H9 (cell line): ENCODE measurements at regions not wholly inside any gene's neighbourhood (a gene's known extent, or its start where the extent isn't known, plus 50 kb on each side); places are given as distances from the start of the nearest gene placed in this dataset.

Experiments
- DNase-seq: peaks from one replicate; pipeline ENCODE4 v3.0.0-alpha.2; 2017
- H2AFZ ChIP-seq: one replicate; pipeline ENCODE4 v1.6.1; 2013; ENCODE audit warnings: mild to moderate bottlenecking, low read length, control low read depth, moderate library complexity
- H2AK5ac ChIP-seq: 2 replicates; pipeline ENCODE4 v1.6.1; 2013; ENCODE audit warnings: low read length, control low read depth, mixed read lengths; ENCODE audit not compliant: insufficient read length
- H2BK120ac ChIP-seq: one replicate; pipeline ENCODE4 v1.6.1; 2013; ENCODE audit warnings: low read depth, mild to moderate bottlenecking, low read length, control low read depth, inconsistent platforms; ENCODE audit not compliant: poor library complexity, severe bottlenecking
- H2BK12ac ChIP-seq: 2 replicates; pipeline ENCODE4 v1.6.1; 2013; ENCODE audit warnings: low read length, control low read depth, mixed read lengths, low read depth; ENCODE audit not compliant: insufficient read length
- H2BK15ac ChIP-seq: 2 replicates; pipeline ENCODE4 v1.6.1; 2013; ENCODE audit warnings: low read depth, low read length, control low read depth
- H2BK20ac ChIP-seq: one replicate; pipeline ENCODE4 v1.6.1; 2013; ENCODE audit warnings: low read depth, mild to moderate bottlenecking, low read length, control low read depth, inconsistent platforms; ENCODE audit not compliant: poor library complexity, severe bottlenecking
- H2BK5ac ChIP-seq: 2 replicates; pipeline ENCODE4 v1.6.1; 2013; ENCODE audit warnings: low read length, control low read depth, mixed read lengths; ENCODE audit not compliant: insufficient read length
- H3K14ac ChIP-seq: 2 replicates; pipeline ENCODE4 v1.6.1; 2013; ENCODE audit warnings: low read length, control low read depth; ENCODE audit not compliant: insufficient read depth
- H3K18ac ChIP-seq: 2 replicates; pipeline ENCODE4 v1.6.1; 2013; ENCODE audit warnings: low read depth, mild to moderate bottlenecking, mixed read lengths, low read length, control low read depth; ENCODE audit not compliant: insufficient read length
- H3K23ac ChIP-seq: 2 replicates; pipeline ENCODE4 v1.6.1; 2013; ENCODE audit warnings: low read length, control low read depth, mixed read lengths, low read depth; ENCODE audit not compliant: insufficient read length
- H3K23me2 ChIP-seq: 2 replicates; pipeline ENCODE4 v1.6.1; 2013; ENCODE audit warnings: low read depth, mild to moderate bottlenecking, mixed read lengths, low read length, control low read depth; ENCODE audit not compliant: insufficient read length, poor library complexity, severe bottlenecking
- H3K27ac ChIP-seq: 2 replicates; pipeline ENCODE4 v1.5.1; 2013; ENCODE audit warnings: low read length, control low read depth, mixed read lengths, low read depth; ENCODE audit not compliant: insufficient read length
- H3K27me3 ChIP-seq: 2 replicates; pipeline ENCODE4 v1.6.1; 2013; ENCODE audit warnings: low read length, control low read depth, inconsistent platforms; ENCODE audit not compliant: insufficient read depth
- H3K4ac ChIP-seq: 2 replicates; pipeline ENCODE4 v1.6.1; 2013; ENCODE audit warnings: low read depth, mild to moderate bottlenecking, control low read depth, inconsistent platforms, low read length, moderate library complexity
- H3K4me1 ChIP-seq: 2 replicates; pipeline ENCODE4 v1.6.1; 2013; ENCODE audit warnings: low read length, control low read depth, inconsistent platforms; ENCODE audit not compliant: insufficient read depth
- H3K4me2 ChIP-seq: 2 replicates; pipeline ENCODE4 v1.6.1; 2013; ENCODE audit warnings: low read length, control low read depth, mixed read lengths; ENCODE audit not compliant: insufficient read length, insufficient read depth
- H3K56ac ChIP-seq: 2 replicates; pipeline ENCODE4 v1.6.1; 2013; ENCODE audit warnings: low read depth, mild to moderate bottlenecking, mixed read lengths, low read length, control low read depth; ENCODE audit not compliant: insufficient read length
- H3K79me1 ChIP-seq: 2 replicates; pipeline ENCODE4 v1.6.1; 2013; ENCODE audit warnings: low read depth, mild to moderate bottlenecking, moderate library complexity, low read length, control low read depth, inconsistent platforms; ENCODE audit not compliant: insufficient read depth, poor library complexity, severe bottlenecking
- H3K79me2 ChIP-seq: 2 replicates; pipeline ENCODE4 v1.6.1; 2013; ENCODE audit warnings: low read length, control low read depth, inconsistent platforms; ENCODE audit not compliant: insufficient read depth
- H3K9ac ChIP-seq: 2 replicates; pipeline ENCODE4 v1.6.1; 2013; ENCODE audit warnings: low read length, control low read depth, mixed read lengths; ENCODE audit not compliant: insufficient read length; ENCODE audit errors: extremely low read depth
- H3K9me3 ChIP-seq: one replicate; pipeline ENCODE4 v1.6.1; 2013; ENCODE audit warnings: low read depth, low read length, inconsistent platforms; ENCODE audit not compliant: control insufficient read depth
- H3T11ph ChIP-seq: one replicate; pipeline ENCODE4 v1.6.1; 2013; ENCODE audit warnings: mild to moderate bottlenecking, low read length, control low read depth, inconsistent platforms
- H4K20me1 ChIP-seq: one replicate; pipeline ENCODE4 v1.6.1; 2013; ENCODE audit not compliant: control insufficient read depth, insufficient read length, insufficient read depth
- H4K5ac ChIP-seq: 2 replicates; pipeline ENCODE4 v1.6.1; 2013; ENCODE audit warnings: low read depth, mild to moderate bottlenecking, mixed read lengths, low read length, control low read depth; ENCODE audit not compliant: insufficient read length
- H4K8ac ChIP-seq: replicated peaks from 2 replicates; pipeline ENCODE4 v1.6.1; 2013; ENCODE audit warnings: low read length, control low read depth, mixed read lengths, low read depth; ENCODE audit not compliant: insufficient read length
- H4K91ac ChIP-seq: 2 replicates; pipeline ENCODE4 v1.6.1; 2013; ENCODE audit warnings: low read depth, mild to moderate bottlenecking, moderate library complexity, mixed read lengths, low read length, control low read depth; ENCODE audit not compliant: insufficient read length
- H3K27ac Mint-ChIP-seq, 3 experiments: 2 replicates in 2 of 3; 3 replicates in 1 of 3; pipeline ENCODE4 v1.8.0; 2020 to 2021; ENCODE audit warnings: mixed read lengths in 3 of 3, mild to moderate bottlenecking in 1 of 3, moderate library complexity in 1 of 3
- H3K27me3 Mint-ChIP-seq: 2 replicates; pipeline ENCODE4 v1.8.0; 2021; ENCODE audit warnings: low read depth, mild to moderate bottlenecking, moderate library complexity, mixed read lengths
- H3K36me3 Mint-ChIP-seq, 3 experiments: 2 replicates in 2 of 3; 3 replicates in 1 of 3; pipeline ENCODE4 v1.8.0; 2020 to 2021; ENCODE audit warnings: low read depth in 3 of 3, mixed read lengths in 3 of 3; ENCODE audit not compliant: insufficient read depth in 1 of 3
- H3K4me1 Mint-ChIP-seq, 2 experiments: 2 replicates each; pipeline ENCODE4 v1.8.0; 2020; ENCODE audit warnings: mixed read lengths in 2 of 2
- H3K4me3 Mint-ChIP-seq, 2 experiments: 2 replicates in 1 of 2; 3 replicates in 1 of 2; pipeline ENCODE4 v1.8.0; 2020 to 2021; ENCODE audit warnings: mild to moderate bottlenecking in 2 of 2, mixed read lengths in 2 of 2, moderate library complexity in 1 of 2
- H3K9me3 Mint-ChIP-seq, 2 experiments: 2 replicates in 1 of 2; 3 replicates in 1 of 2; pipeline ENCODE4 v1.8.0; 2020; ENCODE audit warnings: mild to moderate bottlenecking in 2 of 2, mixed read lengths in 2 of 2, moderate library complexity in 1 of 2
- CTCF ChIP-seq: fragments of 200-600 bp; sonication (generic); conservative IDR thresholded peaks from 3 replicates; pipeline ENCODE4 v1.8.0; 2021; ENCODE audit warnings: antibody characterized with exemption, mild to moderate bottlenecking
- WGBS: extraction: QIAGEN DNeasy Blood & Tissue Kit; methylation state at CpG from one replicate; pipeline ENCODE4 v1.1.7; 2013; ENCODE audit warnings: missing lambda C conversion rate, low lambda C conversion rate, mixed read lengths; ENCODE audit not compliant: insufficient read length; ENCODE audit errors: extremely low coverage; 5-methylcytosine and 5-hydroxymethylcytosine counted together

DNA sequence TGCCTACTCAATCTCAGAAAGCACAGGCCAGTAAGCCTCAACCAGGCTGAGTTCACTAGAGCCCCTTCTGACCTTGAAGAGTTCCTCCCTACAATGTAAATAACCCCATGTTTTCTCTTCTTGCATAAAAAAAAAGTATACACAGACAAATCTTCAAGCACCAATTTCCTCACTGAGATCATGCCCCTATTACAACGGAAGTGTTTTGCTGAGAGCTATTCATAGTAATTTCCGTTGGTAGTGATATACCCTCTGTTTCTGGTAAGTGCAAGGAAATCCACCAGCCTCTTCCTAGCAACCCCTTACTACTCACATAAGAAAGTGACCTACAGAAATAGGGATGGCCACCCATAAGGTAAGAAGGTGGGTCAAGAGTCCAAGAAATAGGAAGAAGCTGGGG, 76.4 kb upstream of the TARS1 start:
- Histone ChIP-seq H3K23me2 (no peaks in the 10 kb centered on the region), H2BK15ac (no peak overlapping the region), H3K9me3 (no peaks in the 10 kb centered on the region), H3K14ac (no peak overlapping the region), H3K56ac (no peak overlapping the region), H4K5ac (no peak overlapping the region), H2BK20ac (no peak overlapping the region), H3K27me3 (no peaks in the 10 kb centered on the region), H3K4me1 (no peaks in the 10 kb centered on the region), H3T11ph (no peak overlapping the region), H3K79me2 (no peaks in the 10 kb centered on the region), H4K8ac (no peak overlapping the region), H2BK5ac (no peak overlapping the region), H2BK12ac (no peak overlapping the region), H3K4ac (no peak overlapping the region), H2BK120ac (no peak overlapping the region), H4K20me1 (no peaks in the 10 kb centered on the region), H3K79me1 (no peaks in the 10 kb centered on the region), H3K9ac (no peak overlapping the region), H2AK5ac (no peak overlapping the region), H3K18ac (no peak overlapping the region), H3K4me2 (no peak overlapping the region), H2AFZ (no peak overlapping the region), H3K27ac (no peak overlapping the region), H3K23ac (no peak overlapping the region), H4K91ac (no peak overlapping the region)
- peaks cover 7 to 12% of the 10 kb centered on the region in 2 experiments for H3K9me3 Mint-ChIP-seq
- no peak overlapping the region for H3K27ac Mint-ChIP-seq
- peaks cover 9% of the 10 kb centered on the region in 2 experiments for H3K4me1 Mint-ChIP-seq
- no peak for DNase-seq
- H3K27me3 Mint-ChIP-seq: peaks cover 2% of the 10 kb centered on the region; the same call in 1 of the 2 replicates
- peaks cover 0 to 9% (median 7%) of the 10 kb centered on the region in 3 experiments; a peak in 4 of 7 replicates for H3K36me3 Mint-ChIP-seq
- H3K4me3 Mint-ChIP-seq: no peak overlapping the region
- WGBS: no CpG with 5 or more reads among the region's 2 CpGs
- no peak for TF ChIP-seq CTCF
